GM21717 (cell line): ENCODE measurements at regions not wholly inside any gene's neighbourhood (a gene's known extent, or its start where the extent isn't known, plus 50 kb on each side); places are given as distances from the start of the nearest gene placed in this dataset.
"Not testable (repeated sequence)": the region's sequence is repeated elsewhere in the genome, so short reads cannot be mapped to it uniquely, and the experiment has no call there.

Experiments
- ATAC-seq: cut with Tn5 transposase; IDR thresholded peaks from one replicate; pipeline ENCODE4 v1.9.1; 2021; ENCODE audit warnings: mild to moderate bottlenecking, moderate library complexity; ENCODE audit not compliant: unreplicated experiment

GRCh38 chr4:134650461-134650860, 448.9 kb upstream of the PABPC4L start:
- ATAC-seq, result no peak

- no peak for ATAC-seq
Observed at GRCh38 chr4:134645778-134646177, 444.2 kb upstream of the PABPC4L start.

- ATAC-seq, result no peak
Observed at GRCh38 chr4:134636338-134637051, 434.9 kb upstream of the PABPC4L start.

GRCh38 chr4:134634301-134634700, 432.7 kb upstream of the PABPC4L start:
- no peak for ATAC-seq

- no peak for ATAC-seq
Observed at GRCh38 chr4:134632056-134632455, 430.5 kb upstream of the PABPC4L start.

- no peak for ATAC-seq
Observed at GRCh38 chr4:134628066-134628465, 426.5 kb upstream of the PABPC4L start.

GRCh38 chr4:134627366-134627765, 425.8 kb upstream of the PABPC4L start:
- no peak for ATAC-seq

- ATAC-seq, result no peak
Observed at GRCh38 chr4:134624365-134624764, 422.8 kb upstream of the PABPC4L start.

- ATAC-seq, result not testable (repeated sequence)
Observed at GRCh38 chr4:134622626-134623575, 421.3 kb upstream of the PABPC4L start.

- ATAC-seq, result no peak
Observed at GRCh38 chr4:134622199-134622598, 420.6 kb upstream of the PABPC4L start.

- not testable (repeated sequence) for ATAC-seq
Observed at GRCh38 chr4:134621715-134622114, 420.1 kb upstream of the PABPC4L start.

- no peak for ATAC-seq
Observed at GRCh38 chr4:134610956-134611355, 409.4 kb upstream of the PABPC4L start.

GRCh38 chr4:134610172-134610571, 408.6 kb upstream of the PABPC4L start:
- no peak for ATAC-seq

- ATAC-seq, result no peak
Observed at GRCh38 chr4:134601706-134602105, 400.1 kb upstream of the PABPC4L start.

GRCh38 chr4:134591326-134591725, 389.7 kb upstream of the PABPC4L start:
- ATAC-seq, result no peak

GRCh38 chr4:134585972-134586371, 384.4 kb upstream of the PABPC4L start:
- peak; percentile 47 for ATAC-seq

- ATAC-seq, result no peak
Observed at GRCh38 chr4:134567461-134567860, 365.9 kb upstream of the PABPC4L start.

GRCh38 chr4:134560728-134561127, 359.1 kb upstream of the PABPC4L start:
- no peak for ATAC-seq

GRCh38 chr4:134552063-134552462, 350.5 kb upstream of the PABPC4L start:
- no peak for ATAC-seq

- no peak for ATAC-seq
Observed at GRCh38 chr4:134551348-134551747, 349.8 kb upstream of the PABPC4L start.

- ATAC-seq, result no peak
Observed at GRCh38 chr4:134548052-134548628, 346.6 kb upstream of the PABPC4L start.

- ATAC-seq, result no peak
Observed at GRCh38 chr4:134546279-134546678, 344.7 kb upstream of the PABPC4L start.
